Activated T-cell treated with anti-CD3 and anti-CD28 coated beads for 48 hours (primary cell): ENCODE measurements at regions not wholly inside any gene's neighbourhood (a gene's known extent, or its start where the extent isn't known, plus 50 kb on each side); places are given as distances from the start of the nearest gene placed in this dataset.
"Not testable (repeated sequence)": the region's sequence is repeated elsewhere in the genome, so short reads cannot be mapped to it uniquely, and the experiment has no call there.

Experiments used
- DNase-seq: peaks from one replicate; pipeline ENCODE4 v3.0.0-alpha.2; 2020; ENCODE audit warnings: low read depth

- DNase-seq, result no peak
Observed at GRCh38 chr9:13814647-13815400, 499.1 kb downstream of the NFIB start.

DNA sequence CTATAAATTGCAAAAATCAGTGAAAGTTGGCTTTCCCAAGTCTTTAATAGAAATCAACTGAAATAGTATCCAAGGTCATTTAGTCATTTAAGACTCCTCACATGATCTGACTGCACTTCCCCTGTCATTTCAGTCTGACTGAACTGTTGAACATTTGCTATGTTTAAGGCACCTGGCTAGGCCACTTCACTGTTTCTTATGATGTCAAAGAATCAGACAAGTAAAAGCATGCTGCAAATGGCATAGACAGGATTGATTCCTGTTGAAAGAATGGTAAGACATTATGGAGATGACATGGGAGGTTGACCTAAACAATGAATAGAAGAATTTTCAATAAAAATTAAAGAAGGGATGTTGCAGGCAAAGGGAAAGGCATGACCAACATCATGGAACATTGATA, 502.1 kb downstream of the NFIB start:
- DNase-seq, result no peak

DNA sequence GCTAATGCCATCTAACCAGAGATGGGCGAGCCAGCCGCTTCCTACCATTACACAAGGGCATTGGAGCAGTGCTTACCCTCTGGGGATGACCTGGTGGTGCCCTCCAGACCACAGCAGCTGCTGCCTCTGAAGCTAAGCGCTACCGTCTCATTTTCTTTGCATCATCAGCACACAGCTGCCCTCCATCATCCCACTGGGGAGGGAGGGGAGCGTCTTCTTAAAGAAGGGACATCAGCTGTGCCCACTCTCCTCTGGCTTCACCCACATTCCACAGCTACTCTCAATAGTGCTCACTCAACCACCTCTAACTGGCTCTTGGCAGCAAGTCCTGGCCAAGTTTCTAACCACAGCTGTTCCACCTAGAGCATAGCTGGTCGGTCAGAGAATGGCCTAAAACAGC, 503.4 kb downstream of the NFIB start:
- no peak for DNase-seq

DNA sequence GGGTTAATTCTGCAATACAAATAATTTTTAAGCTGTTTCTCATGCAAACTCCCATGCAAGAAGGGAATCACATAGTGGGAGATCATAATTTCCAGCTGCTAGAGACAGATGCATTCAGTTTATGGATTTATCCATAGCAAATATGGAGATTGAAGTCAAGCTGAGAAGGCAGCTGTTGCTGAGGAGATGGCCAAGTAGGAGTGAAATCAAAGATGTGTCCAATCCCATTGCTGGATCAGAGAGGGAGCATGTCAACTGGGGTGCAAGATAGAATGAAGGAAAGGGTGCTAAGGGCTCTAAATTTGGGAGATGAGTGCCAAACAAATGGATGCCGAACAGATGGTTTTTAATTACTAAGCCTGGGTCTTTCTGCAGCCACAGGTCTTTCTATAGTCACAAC, 504.5 kb downstream of the NFIB start:
- DNase-seq, result no peak

GRCh38 chr9:13807118-13807517, 506.8 kb downstream of the NFIB start:
- no peak for DNase-seq

DNA sequence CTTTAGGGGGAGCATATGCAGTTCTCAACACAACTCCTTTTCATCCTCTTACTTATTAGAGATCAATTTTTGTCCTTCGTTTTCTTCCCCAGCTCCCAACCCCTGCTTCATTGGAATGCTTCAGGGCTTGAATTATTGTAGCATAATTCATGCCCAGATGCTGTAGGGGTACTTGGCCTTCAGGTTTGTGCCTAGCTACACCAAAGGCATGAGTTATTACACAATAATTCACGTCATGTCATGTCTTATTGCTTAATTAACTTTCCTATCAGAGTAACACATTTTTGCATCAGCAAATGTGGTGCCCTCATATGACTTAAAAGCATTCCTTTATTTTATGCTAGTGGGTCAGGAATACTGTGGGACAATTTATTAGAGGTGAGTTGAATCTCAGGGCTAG, 507.2 kb downstream of the NFIB start:
- DNase-seq, result no peak

DNA sequence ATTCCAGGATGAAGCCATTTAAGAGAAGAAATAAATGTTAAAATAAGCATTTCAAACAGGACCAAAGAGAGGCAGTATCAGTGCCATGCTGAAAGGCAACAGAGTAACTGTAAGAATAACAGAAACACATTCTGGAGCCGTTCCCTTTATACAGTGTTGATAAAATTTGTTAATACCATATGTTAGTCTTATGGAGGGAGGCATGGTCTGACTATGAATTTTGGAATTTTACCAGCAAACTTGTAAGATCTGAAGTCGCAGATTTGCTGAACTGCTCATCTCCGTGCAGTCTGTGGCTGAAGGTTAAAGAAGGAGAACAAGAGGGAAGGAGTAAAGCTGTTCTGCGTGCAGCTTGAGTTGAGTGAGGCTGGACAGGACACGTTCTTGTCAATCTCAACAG, 508.4 kb downstream of the NFIB start:
- no peak for DNase-seq

DNA sequence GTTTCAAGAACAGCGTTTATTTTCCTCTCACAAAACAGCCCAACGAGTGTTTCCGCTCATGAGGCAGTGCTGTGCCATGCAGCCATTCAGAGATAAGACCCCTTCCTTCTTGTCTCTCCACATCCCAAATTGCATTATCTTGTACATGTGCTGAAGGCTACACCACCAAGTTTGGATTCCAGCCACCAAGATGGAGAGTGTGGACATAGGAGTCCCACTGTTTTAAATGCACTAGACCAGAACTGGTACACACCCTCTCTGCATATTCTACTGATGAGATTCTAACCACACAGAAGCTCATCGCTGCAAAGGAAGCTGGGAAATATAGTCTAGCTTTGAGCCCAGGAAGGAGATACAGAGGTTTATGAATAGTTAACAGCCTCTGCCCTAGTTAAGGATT, 509.4 kb downstream of the NFIB start:
- DNase-seq, result no peak

DNA sequence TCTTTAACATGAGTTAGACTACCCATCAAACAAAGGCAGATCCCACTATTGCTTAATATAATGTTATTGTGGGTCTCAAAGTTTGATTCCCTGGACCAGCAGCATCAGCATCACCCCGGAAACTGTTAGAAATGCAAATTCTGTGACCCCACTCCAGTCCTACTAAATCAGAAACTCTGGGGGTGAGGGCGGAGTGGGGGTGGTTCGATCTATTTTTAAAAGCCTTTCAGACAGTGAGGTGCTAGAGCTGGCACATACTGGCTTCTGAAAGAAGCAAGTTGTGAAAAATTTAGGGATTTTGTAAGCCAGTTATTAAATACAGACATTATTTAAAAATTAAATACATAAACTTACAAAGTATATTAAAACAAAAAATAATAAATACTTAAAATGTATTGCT, 513.2 kb downstream of the NFIB start:
- DNase-seq, result no peak

DNA sequence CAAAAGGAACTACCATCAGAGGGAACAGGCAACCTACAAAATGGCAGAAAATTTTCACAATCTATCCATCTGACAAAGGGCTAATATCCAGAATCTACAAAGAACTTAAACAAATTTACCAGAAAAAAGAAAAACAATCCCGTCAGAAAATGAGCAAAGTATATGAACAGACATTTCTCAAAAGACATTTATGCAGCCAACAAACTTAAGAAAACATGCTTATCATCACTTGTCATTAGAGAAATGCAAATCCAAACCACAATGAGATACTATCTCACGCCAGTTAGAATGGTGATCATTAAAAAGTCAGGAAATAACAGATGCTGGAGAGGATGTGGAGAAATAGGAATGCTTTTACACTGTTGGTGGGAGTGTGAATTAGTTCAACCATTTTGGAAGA, 516.2 kb downstream of the NFIB start:
- not testable (repeated sequence) for DNase-seq

- DNase-seq, result no peak
Observed at GRCh38 chr9:13791816-13792215, 512.3 kb upstream of the MPDZ start.

GRCh38 chr9:13790055-13790454, 510.6 kb upstream of the MPDZ start:
- no peak for DNase-seq

DNA sequence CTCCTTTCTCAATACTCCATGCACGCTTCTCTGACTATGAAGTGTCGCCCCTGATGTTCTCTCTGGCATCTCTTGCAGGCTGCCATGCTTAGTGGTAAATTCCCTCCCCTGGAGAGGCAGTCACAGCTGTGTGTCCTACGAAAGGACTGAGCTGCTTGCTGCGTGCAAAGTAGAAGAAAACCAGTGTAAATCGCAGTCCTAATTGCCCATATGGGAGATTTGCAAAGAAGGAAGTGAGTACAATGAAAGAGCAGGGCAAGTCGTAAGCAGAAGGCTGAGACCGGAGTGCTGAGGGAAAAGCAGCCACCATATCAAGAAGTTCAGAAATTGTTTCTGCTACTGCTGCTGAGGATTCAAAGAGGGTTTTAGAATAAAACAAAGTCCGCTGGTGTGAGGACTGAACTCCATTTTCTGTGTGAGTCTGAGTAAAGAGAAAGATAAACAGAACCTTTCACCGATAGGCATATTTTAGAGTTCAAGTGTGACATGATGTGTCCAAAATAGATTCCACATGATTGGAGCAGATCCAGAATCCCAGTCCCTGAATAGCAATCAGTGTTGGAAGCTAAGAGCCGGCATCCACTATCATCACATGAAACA, 507.8 kb upstream of the MPDZ start:
- DNase-seq, result no peak

DNA sequence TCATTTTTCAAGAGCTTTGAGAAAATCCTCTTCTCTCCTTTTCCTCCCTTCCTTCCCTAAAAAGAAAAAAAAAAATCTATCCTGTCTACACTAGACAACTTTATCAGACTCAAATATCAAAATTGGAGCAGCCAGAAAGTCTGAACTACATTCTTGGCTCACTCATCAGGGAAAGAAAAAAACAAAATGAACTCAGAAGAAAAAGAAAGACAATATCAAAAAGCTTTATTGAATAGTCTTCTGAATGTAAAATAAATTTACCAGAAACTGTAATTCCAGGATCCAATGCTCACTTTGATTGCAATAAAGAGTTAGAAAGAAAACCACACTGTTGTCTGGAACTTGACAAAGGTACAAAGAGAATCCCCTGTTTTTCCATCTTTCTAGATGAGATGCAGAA, 507.2 kb upstream of the MPDZ start:
- no peak for DNase-seq

DNA sequence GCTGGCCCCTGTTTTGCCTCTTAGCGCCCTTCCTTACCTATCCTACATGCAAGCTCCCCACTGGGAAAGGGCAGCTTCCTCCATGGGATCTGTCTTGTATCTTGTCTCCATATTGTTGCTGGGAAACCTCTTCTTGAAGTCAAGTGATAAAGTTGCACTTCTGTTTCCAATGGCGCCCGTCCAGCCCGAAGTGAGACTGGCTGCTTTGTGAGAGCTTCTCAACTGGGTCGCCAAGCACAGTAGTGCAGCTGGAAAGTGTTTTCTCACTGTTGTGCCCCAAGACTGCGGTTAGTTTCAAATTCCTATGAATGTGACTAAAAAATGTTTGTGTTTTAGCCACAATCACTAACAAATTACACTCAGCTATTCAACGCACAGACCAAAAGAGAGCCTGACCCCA, 506.6 kb upstream of the MPDZ start:
- DNase-seq, result no peak

- DNase-seq, result no peak
Observed at GRCh38 chr9:13779106-13779505, 499.6 kb upstream of the MPDZ start.

DNA sequence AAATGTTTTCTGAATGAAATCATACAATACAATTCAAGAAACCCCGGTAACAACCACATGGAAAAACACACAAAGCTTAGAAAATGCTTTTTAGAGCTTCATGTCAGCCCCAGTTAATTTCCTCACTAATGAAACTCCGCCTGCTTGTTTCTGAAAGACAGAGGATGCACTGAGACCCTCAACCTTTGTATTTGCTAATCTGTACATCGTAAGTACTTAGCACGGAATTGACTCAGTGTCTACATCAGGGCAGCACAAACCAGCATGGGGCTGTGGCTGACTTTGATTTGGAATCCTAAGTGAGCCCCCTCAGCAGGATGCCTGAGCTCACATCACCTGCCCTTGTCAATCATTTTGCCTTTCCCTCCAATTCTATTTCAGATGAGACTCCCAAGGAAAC, 499.1 kb upstream of the MPDZ start:
- DNase-seq, result no peak

DNA sequence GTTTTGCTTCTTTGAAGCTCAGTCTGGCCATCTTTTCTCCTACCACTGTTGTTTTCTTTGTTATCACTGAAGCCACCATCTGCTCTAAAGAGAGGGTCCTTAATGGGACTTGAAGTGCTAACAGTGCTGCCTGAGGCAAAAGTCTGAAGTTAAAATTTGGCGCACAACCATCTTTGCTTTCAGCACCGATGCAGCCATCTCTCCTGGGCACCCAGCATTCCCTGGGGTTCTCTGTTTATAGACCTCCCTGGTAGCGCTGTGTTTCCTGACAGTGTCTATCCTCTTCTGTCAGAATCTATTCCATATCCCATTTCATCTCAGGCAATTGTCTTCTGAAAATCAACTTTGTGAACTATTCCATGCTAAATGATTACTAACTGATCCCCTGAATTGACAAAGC, 491.5 kb upstream of the MPDZ start:
- DNase-seq, result no peak

DNA sequence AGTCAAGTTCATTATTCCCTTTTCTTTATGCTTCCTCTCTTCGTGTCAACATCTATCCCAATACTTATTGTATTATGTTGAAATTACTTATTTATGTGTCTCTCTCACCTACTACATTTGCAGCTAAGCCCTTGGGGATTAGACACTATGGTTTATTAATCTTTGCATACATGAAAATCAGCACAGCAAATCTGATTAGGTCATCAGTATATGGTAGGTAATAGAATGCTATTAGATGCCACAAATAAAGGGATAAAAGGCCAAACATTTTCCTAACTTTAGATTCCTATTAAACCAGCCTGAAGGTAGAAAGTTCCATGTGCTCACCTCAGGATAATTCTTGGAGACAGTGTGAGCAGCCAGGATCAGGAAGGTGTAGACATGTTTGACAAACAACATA, 490.1 kb upstream of the MPDZ start:
- no peak for DNase-seq

- DNase-seq, result no peak
Observed at GRCh38 chr9:13769006-13769405, 489.5 kb upstream of the MPDZ start.

DNA sequence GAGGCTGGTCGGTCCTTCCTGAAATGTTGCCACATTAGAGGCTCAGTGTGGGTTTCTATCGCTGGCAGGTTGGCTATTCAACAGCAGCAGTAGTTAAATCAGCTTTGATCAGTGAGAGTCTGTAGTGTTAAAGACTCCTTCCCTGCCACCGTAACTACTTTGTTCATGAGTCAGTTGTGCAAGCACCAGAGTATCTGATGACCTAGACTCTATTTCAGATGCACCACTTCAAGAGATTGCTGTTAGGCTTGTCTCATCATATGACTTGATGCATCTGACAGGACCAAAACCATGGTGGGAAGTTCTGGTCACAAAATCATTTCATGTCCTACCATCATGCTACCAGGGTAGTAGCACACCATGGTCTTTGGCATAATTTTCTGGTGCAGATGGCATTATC, 482.7 kb upstream of the MPDZ start:
- DNase-seq, result no peak

DNA sequence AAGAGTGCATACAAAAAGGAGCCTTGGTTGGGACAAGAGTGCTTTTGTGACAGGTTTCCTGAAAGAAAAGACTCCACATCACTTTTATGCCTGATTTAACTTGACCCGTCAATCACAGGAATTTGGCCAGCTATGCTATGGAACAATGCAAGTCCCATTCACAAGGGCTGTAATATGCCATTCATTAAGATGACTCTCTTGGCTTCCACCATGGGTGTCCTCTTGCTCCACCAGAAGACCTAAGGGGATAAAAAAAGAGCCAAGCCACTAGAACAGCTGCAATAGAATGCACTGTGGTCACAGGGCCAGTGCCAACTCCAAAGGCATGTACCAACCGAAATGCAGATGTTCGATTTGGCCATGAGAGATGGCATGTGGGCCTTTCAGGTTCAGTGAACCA, 480.1 kb upstream of the MPDZ start:
- DNase-seq, result no peak

DNA sequence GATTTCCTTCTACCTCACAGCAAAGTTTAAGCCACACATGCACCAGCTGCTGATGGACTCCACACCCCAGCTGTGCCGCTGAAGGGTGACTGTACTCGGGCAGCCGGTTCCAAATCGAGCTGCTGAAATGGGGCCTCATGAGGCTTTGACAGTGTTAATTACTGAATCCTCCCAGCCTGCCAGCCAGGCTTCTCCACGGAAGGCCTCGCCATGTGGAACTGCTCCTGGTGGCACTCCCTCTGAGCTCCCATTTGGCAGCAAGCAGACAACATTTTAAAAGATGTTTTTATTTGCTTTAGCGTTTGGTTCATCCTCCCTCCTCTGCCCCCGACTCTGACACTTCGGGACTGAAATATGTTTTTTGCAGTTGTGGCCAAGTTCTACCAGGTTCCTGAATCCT, 479.4 kb upstream of the MPDZ start:
- no peak for DNase-seq

- DNase-seq, result no peak
Observed at GRCh38 chr9:13756943-13757342, 477.5 kb upstream of the MPDZ start.
